ENCODE measurements at regions not wholly inside any gene's neighbourhood (a gene's known extent, or its start where the extent isn't known, plus 50 kb on each side); places are given as distances from the start of the nearest gene placed in this dataset.

DNA sequence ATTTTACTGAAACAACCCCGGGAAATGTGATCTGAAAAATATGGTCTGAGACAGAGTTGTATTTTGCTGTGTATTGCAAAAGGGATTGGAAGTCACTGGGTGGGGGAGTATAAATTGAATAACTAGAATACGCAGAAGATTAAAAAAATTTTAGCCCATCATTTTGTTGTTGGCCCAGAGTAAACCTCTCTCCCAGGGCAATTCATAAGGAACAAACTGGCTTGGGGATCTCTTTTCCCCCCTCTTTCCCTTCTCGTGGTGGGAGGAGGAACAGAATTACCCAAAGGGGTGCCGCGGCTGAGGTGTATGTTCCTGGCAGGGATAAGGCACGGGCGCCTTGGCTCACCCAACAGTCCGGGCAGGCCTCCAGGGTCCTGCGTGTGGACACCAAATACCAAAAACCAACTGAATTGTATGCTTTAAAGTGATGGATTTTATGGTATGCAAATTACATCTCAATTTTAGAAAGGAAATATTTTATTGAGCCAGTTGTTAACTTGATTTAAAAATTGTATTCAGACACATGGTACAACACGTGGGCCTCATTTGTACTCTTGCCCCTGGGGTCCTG is 121.2 kb upstream of the SPRED2 start:
- TF ChIP-seq, protein P1, sequence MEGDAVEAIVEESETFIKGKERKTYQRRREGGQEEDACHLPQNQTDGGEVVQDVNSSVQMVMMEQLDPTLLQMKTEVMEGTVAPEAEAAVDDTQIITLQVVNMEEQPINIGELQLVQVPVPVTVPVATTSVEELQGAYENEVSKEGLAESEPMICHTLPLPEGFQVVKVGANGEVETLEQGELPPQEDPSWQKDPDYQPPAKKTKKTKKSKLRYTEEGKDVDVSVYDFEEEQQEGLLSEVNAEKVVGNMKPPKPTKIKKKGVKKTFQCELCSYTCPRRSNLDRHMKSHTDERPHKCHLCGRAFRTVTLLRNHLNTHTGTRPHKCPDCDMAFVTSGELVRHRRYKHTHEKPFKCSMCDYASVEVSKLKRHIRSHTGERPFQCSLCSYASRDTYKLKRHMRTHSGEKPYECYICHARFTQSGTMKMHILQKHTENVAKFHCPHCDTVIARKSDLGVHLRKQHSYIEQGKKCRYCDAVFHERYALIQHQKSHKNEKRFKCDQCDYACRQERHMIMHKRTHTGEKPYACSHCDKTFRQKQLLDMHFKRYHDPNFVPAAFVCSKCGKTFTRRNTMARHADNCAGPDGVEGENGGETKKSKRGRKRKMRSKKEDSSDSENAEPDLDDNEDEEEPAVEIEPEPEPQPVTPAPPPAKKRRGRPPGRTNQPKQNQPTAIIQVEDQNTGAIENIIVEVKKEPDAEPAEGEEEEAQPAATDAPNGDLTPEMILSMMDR (IDR thresholded peaks at IDR 0.05; ENCODE audit: poor library complexity, severe bottlenecking) = peak; percentile 72
- Histone ChIP-seq H3K27me3 (ENCODE audit: insufficient read depth, poor library complexity, severe bottlenecking) (no peaks in the 10 kb centered on the region), H3K4me3 (ENCODE audit: severe bottlenecking) (no peak overlapping the region), H3K36me3 (ENCODE audit: low read depth) (no peaks in the 10 kb centered on the region), H3K4me1 (ENCODE audit: insufficient read depth, poor library complexity, severe bottlenecking) (no peaks in the 10 kb centered on the region), H3K9me3 (ENCODE audit: severe bottlenecking) (no peaks in the 10 kb centered on the region), H3K27ac (ENCODE audit: poor library complexity, severe bottlenecking) (no peak overlapping the region)
- DNase-seq (ENCODE audit: low spot score) = no peak
- ATAC-seq (ENCODE audit: low read depth) = no peak

DNA sequence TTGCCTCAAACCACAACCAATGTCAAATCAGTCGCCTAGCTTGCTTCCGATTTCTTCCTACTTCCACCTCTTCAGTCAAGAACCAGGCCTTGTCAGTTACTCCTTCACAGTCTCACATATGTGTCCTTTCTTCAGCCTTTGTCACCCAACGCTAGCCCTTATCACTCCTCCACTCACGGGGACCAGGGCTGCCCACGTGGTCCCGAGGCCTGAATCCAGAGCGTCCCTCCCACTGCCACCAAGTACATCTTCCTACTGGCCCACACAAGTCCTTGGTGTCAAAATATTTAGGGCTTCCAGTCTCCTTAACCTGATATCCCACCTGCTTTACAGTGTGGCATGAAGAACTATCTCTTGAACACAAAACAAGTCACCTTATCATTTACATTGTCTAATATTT is 119.1 kb upstream of the SPRED2 start:
- Histone ChIP-seq H3K4me3 (ENCODE audit: severe bottlenecking) (no peak overlapping the region), H3K9me3 (ENCODE audit: severe bottlenecking) (no peaks in the 10 kb centered on the region), H3K27ac (ENCODE audit: poor library complexity, severe bottlenecking) (no peak overlapping the region), H3K36me3 (ENCODE audit: low read depth) (no peaks in the 10 kb centered on the region), H3K4me1 (ENCODE audit: insufficient read depth, poor library complexity, severe bottlenecking) (no peaks in the 10 kb centered on the region), H3K27me3 (ENCODE audit: insufficient read depth, poor library complexity, severe bottlenecking) (no peaks in the 10 kb centered on the region)
- no peak for DNase-seq (ENCODE audit: low spot score)
- ATAC-seq (ENCODE audit: low read depth) = no peak
- TF ChIP-seq, protein P1 (IDR thresholded peaks at IDR 0.05; ENCODE audit: poor library complexity, severe bottlenecking) = no peak

DNA sequence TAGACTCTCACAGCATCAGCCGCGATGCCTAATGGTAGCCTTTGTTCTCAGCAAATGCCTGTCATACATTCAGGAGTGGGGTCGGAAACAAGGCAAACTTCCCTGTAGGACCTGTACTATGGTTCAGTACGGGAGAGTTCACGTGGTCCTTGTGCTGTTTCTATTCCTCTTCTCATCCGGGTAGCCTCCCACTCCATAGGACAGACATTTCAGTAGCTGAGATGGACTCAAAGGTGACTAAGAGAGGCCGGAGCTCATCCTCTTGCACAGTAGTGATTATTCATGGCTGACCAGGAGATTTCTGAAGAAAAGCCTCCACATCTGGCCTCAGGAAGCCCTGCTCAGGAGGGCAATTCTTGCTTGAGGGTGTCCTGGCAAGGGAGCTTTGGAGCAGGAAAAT is 117.8 kb upstream of the SPRED2 start:
- no peaks in the 10 kb centered on the region for H3K27me3 ChIP-seq (ENCODE audit: insufficient read depth, poor library complexity, severe bottlenecking)
- DNase-seq (ENCODE audit: low spot score) (no peak), ATAC-seq (ENCODE audit: low read depth) (no peak)
- no peak overlapping the region for H3K27ac ChIP-seq (ENCODE audit: poor library complexity, severe bottlenecking)
- TF ChIP-seq, protein P1 (IDR thresholded peaks at IDR 0.05; ENCODE audit: poor library complexity, severe bottlenecking) = no peak
- no peak overlapping the region for H3K4me3 ChIP-seq (ENCODE audit: severe bottlenecking)
- no peaks in the 10 kb centered on the region for H3K36me3 ChIP-seq (ENCODE audit: low read depth)
- H3K4me1 ChIP-seq (ENCODE audit: insufficient read depth, poor library complexity, severe bottlenecking) = peaks cover 9% of the 10 kb centered on the region
- H3K9me3 ChIP-seq (ENCODE audit: severe bottlenecking) = no peaks in the 10 kb centered on the region

DNA sequence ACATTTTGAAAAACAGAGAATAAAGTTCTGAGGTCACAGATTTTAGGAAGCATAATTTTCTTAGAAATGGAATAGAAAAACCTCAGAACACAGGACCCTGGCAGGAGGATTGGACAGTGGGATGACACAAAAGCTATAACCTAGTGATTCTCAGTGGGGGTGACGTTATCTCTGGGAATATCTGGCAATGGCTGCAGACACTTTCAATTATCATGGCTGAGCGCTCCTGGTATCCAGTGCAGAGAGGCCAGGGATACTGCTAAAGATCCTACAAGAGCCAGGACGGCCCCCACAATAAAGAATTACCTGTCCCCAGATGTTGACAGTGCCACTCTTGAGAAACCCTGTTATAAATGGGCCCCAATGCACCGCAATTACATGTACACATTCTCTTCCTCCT is 117.2 kb upstream of the SPRED2 start:
- peaks cover 9% of the 10 kb centered on the region for H3K4me1 ChIP-seq (ENCODE audit: insufficient read depth, poor library complexity, severe bottlenecking)
- H3K9me3 ChIP-seq (ENCODE audit: severe bottlenecking) = no peaks in the 10 kb centered on the region
- DNase-seq (ENCODE audit: low spot score) (no peak), ATAC-seq (ENCODE audit: low read depth) (no peak)
- no peak overlapping the region for H3K4me3 ChIP-seq (ENCODE audit: severe bottlenecking)
- H3K36me3 ChIP-seq (ENCODE audit: low read depth) = no peaks in the 10 kb centered on the region
- H3K27me3 ChIP-seq (ENCODE audit: insufficient read depth, poor library complexity, severe bottlenecking) = no peaks in the 10 kb centered on the region
- TF ChIP-seq, protein P1 (IDR thresholded peaks at IDR 0.05; ENCODE audit: poor library complexity, severe bottlenecking) = no peak
- no peak overlapping the region for H3K27ac ChIP-seq (ENCODE audit: poor library complexity, severe bottlenecking)

DNA sequence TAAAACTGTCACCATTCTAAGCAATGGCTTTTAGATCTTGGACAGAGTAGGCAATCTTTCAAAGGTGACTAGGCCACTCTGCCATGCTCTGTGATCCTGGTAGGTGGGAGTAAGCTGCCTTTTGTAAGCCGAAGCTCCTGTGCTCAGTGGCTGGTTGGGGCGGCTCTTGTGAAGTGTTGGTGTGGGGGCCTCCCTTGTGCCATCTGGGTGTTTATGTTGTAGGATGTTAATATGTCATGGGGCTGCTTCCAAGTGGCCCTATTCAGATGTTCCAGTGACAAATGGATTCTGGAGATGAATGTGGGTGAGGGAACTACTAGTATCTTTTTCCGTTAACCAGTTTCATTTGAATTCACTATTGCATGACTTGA is 116.8 kb upstream of the SPRED2 start:
- Histone ChIP-seq H3K27ac (ENCODE audit: poor library complexity, severe bottlenecking) (no peak overlapping the region), H3K9me3 (ENCODE audit: severe bottlenecking) (no peaks in the 10 kb centered on the region), H3K27me3 (ENCODE audit: insufficient read depth, poor library complexity, severe bottlenecking) (no peaks in the 10 kb centered on the region), H3K4me1 (ENCODE audit: insufficient read depth, poor library complexity, severe bottlenecking) (peaks cover 9% of the 10 kb centered on the region), H3K36me3 (ENCODE audit: low read depth) (no peaks in the 10 kb centered on the region), H3K4me3 (ENCODE audit: severe bottlenecking) (no peak overlapping the region)
- no peak for DNase-seq (ENCODE audit: low spot score)
- TF ChIP-seq, protein P1 (IDR thresholded peaks at IDR 0.05; ENCODE audit: poor library complexity, severe bottlenecking) = no peak
- no peak for ATAC-seq (ENCODE audit: low read depth)

Data from RWPE2 (cell line).